Colonic mucosa (tissue), 4 donors: ENCODE measurements at regions not wholly inside any gene's neighbourhood (a gene's known extent, or its start where the extent isn't known, plus 50 kb on each side); places are given as distances from the start of the nearest gene placed in this dataset.

Experiments used
- DNase-seq: peaks from one replicate; pipeline ENCODE4 v3.0.0-alpha.2; 2020
- H3K27ac ChIP-seq: fragments of 200-600 bp; one replicate; pipeline ENCODE4 v1.8.0; 2021
- H3K27me3 ChIP-seq: fragments of 200-600 bp; one replicate; pipeline ENCODE4 v1.8.0; 2021
- H3K36me3 ChIP-seq: fragments of 200-600 bp; one replicate; pipeline ENCODE4 v1.8.0; 2021
- H3K4me1 ChIP-seq: fragments of 200-600 bp; one replicate; pipeline ENCODE4 v1.8.0; 2021; ENCODE audit warnings: mild to moderate bottlenecking
- H3K4me3 ChIP-seq: fragments of 200-600 bp; one replicate; pipeline ENCODE4 v1.8.0; 2021
- H3K9ac ChIP-seq, 2 donors: one replicate each; pipeline ENCODE4 v1.7.0; 2013; ENCODE audit warnings: control low read depth in 2 of 2, low read depth in 2 of 2, low read length in 2 of 2
- H3K9me3 ChIP-seq: fragments of 200-600 bp; one replicate; pipeline ENCODE4 v1.8.0; 2021
- intact Hi-C: fragments of 100-400 bp; cut with DNase I; formaldehyde crosslinking; loops from one replicate; pipeline ENCODE4 v1.14.1; 2022
- TF ChIP-seq, protein P1 (sequence below): fragments of 200-600 bp; IDR thresholded peaks from one replicate; pipeline ENCODE4 v1.8.0; 2022; ENCODE audit warnings: antibody characterized with exemption, mild to moderate bottlenecking
- donor health status: healthy.
- donor health status: DM: no; HTN: no; CAD: no.
- donor health status: DM: no; HTN: no; CAD: no.

DNA sequence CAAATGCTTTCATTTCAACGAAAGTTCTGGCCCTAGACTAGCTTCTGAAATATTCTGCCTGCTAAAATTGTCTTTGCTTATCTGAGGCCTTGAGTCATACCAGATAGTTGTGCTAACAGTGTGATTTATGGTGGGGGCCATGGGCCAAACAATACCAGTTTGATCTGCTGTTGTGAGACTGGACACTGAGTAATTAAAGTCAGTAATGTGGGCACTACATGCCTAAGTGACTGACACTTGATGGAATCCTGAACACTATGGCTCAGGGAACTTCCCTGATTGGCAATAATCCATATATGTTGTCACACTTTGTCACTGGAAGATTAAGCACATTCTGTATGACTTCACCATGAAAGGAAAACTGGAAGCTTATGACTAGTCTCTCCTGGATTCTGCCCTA lies 127.6 kb upstream of the CYLC2 start:
- no peak for DNase-seq
- H3K36me3 ChIP-seq: no peaks in the 10 kb centered on the region
- no peaks in the 10 kb centered on the region for H3K27me3 ChIP-seq
- H3K9ac ChIP-seq: no peak overlapping the region
- no peaks in the 10 kb centered on the region for H3K9me3 ChIP-seq
- H3K4me3 ChIP-seq: no peak overlapping the region
- H3K27ac ChIP-seq: no peak overlapping the region
- TF ChIP-seq, protein P1, sequence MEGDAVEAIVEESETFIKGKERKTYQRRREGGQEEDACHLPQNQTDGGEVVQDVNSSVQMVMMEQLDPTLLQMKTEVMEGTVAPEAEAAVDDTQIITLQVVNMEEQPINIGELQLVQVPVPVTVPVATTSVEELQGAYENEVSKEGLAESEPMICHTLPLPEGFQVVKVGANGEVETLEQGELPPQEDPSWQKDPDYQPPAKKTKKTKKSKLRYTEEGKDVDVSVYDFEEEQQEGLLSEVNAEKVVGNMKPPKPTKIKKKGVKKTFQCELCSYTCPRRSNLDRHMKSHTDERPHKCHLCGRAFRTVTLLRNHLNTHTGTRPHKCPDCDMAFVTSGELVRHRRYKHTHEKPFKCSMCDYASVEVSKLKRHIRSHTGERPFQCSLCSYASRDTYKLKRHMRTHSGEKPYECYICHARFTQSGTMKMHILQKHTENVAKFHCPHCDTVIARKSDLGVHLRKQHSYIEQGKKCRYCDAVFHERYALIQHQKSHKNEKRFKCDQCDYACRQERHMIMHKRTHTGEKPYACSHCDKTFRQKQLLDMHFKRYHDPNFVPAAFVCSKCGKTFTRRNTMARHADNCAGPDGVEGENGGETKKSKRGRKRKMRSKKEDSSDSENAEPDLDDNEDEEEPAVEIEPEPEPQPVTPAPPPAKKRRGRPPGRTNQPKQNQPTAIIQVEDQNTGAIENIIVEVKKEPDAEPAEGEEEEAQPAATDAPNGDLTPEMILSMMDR: no peak
- H3K4me1 ChIP-seq: no peaks in the 10 kb centered on the region
- intact Hi-C loops: no loop called here

DNA sequence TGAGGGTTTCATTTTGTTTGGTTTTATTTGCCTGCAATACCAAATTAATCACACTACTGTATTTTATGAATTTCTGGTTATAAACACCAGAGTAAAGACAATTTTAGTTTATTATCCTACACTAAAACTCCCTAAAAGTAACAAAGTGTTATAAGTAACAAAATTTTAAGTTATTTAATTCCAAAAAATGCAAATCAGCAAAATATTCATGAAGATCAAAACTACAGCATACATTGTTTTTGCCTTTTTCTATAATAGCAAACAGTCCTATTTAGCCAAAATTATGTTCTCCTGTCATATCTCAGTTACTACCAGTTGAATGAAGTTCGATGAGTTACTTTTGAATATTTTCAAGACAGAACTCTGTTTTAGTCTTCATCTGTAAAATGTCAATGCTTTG lies 132.7 kb upstream of the CYLC2 start:
- no peak for DNase-seq
- no peak overlapping the region for H3K4me3 ChIP-seq
- no peak overlapping the region for H3K27ac ChIP-seq
- no peaks in the 10 kb centered on the region for H3K4me1 ChIP-seq
- TF ChIP-seq, protein P1: no peak
- no peaks in the 10 kb centered on the region for H3K36me3 ChIP-seq
- intact Hi-C loops: no loop called here
- H3K9ac ChIP-seq: no peak overlapping the region
- no peaks in the 10 kb centered on the region for H3K9me3 ChIP-seq
- no peaks in the 10 kb centered on the region for H3K27me3 ChIP-seq

DNA sequence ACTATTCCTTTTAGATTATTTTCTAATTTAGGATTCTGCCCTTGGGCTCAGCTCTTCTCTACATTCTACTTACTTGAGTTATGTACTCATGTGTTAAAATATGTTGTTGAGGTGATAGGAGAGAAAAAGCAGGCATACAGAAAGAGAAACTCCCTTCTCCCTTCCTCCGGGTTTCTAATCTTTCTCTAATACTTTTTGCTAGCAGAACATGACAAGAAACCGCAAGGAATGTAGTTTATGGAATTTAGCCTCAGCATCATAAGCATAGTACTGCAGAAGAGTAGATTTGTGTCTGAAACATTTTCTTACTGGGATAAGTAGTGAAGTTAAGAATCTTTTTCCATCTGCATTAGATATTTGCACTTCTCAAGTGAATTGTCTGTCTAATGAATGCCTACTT lies 139.5 kb upstream of the CYLC2 start:
- intact Hi-C loops: no loop called here
- no peak for DNase-seq
- no peak overlapping the region for H3K4me3 ChIP-seq

GRCh38 chr9:102845827-102846371 lies 149.2 kb upstream of the CYLC2 start:
- TF ChIP-seq, protein P1: no peak
- no peak for DNase-seq
- no peaks in the 10 kb centered on the region for H3K9me3 ChIP-seq
- intact Hi-C loops: no loop called here
- H3K27me3 ChIP-seq: no peaks in the 10 kb centered on the region
- no peak overlapping the region for H3K4me3 ChIP-seq
- peaks cover 13% of the 10 kb centered on the region for H3K4me1 ChIP-seq
- H3K27ac ChIP-seq: no peak overlapping the region
- H3K36me3 ChIP-seq: no peaks in the 10 kb centered on the region
- no peak overlapping the region for H3K9ac ChIP-seq

More for the DNA sequence above, 139.5 kb upstream of the CYLC2 start:
- H3K27ac ChIP-seq: no peak overlapping the region
- no peaks in the 10 kb centered on the region for H3K9me3 ChIP-seq
- H3K4me1 ChIP-seq: no peaks in the 10 kb centered on the region
- H3K36me3 ChIP-seq: no peaks in the 10 kb centered on the region
- TF ChIP-seq, protein P1: no peak
- H3K9ac ChIP-seq: no peak overlapping the region
- H3K27me3 ChIP-seq: no peaks in the 10 kb centered on the region

DNA sequence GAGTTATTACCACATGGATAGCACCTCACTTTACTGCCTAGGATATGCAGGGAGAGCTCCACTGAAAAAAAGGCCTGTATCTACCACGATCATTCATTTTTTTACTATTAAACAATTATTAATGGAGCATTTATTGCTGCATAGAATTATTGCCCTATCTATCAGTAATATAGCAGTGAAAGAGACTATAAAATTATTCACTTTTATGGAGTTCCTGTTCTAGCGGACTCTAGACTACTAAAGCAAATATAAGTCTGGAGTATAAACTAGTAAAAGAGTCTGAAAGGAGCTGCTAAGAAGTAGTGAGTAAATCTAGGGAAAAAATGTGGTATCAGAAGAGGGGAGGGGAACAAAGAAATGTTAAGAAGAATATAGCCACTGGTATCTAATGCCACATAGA lies 150.4 kb upstream of the CYLC2 start:
- Histone ChIP-seq H3K9ac (no peak overlapping the region), H3K4me1 (peaks cover 13% of the 10 kb centered on the region), H3K27ac (no peak overlapping the region), H3K9me3 (no peaks in the 10 kb centered on the region), H3K4me3 (no peak overlapping the region), H3K27me3 (no peaks in the 10 kb centered on the region), H3K36me3 (no peaks in the 10 kb centered on the region)
- no peak for DNase-seq
- TF ChIP-seq, protein P1: no peak
- intact Hi-C loops: no loop called here

DNA sequence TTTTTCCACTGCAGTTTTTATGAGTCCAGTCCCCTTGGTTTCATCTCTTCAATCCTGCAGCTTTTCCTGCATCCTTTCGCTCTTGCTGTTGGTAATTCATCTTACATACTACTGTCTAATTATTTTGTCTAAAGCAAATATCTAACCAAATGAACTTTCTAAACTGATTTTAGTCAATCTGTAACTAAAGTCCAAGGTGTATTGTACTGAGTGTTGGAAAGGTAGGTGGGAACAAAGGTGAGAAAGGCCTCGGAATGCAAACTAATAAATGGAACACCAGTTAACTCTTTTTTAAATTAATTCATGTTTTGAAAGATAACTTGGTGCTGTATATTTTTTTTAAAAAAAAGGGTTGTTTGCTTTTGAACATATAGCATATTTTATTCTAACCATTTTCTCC lies 152.7 kb upstream of the CYLC2 start:
- no peak overlapping the region for H3K4me3 ChIP-seq
- no peaks in the 10 kb centered on the region for H3K27me3 ChIP-seq
- no peak for DNase-seq
- no peak overlapping the region for H3K9ac ChIP-seq
- no peaks in the 10 kb centered on the region for H3K9me3 ChIP-seq
- peaks cover 13% of the 10 kb centered on the region for H3K4me1 ChIP-seq
- H3K36me3 ChIP-seq: no peaks in the 10 kb centered on the region
- intact Hi-C loops: no loop called here
- TF ChIP-seq, protein P1: no peak
- H3K27ac ChIP-seq: no peak overlapping the region
